H1 (cell line): ENCODE measurements at regions not wholly inside any gene's neighbourhood (a gene's known extent, or its start where the extent isn't known, plus 50 kb on each side); places are given as distances from the start of the nearest gene placed in this dataset.

Experiments used
- CTCF ChIA-PET: fragments of 300-600 bp; sonication (Branson Sonifier 250); formaldehyde crosslinking; loops from one replicate; lab custom pipeline; 2021; ENCODE audit not compliant: partially characterized antibody; lab: Charles Lee
- POLR2A ChIA-PET: fragments of 300-600 bp; sonication (Branson Sonifier 250); formaldehyde crosslinking; loops from one replicate; lab custom pipeline; 2021; ENCODE audit warnings: inconsistent platforms; ENCODE audit not compliant: partially characterized antibody; lab: Charles Lee
- DNase-seq, 2 experiments: peaks; one replicate each; pipeline versions ENCODE4 v3.0.0 to v3.0.0-alpha.2; 2010 to 2022; ENCODE audit warnings: low spot score in 2 of 2, low read depth in 1 of 2, mixed read lengths in 1 of 2
- FAIRE-seq: peaks from 2 replicates; lab custom pipeline; 2011; peaks lifted over from hg19 to GRCh38; lab: Jason Lieb, UNC
- H2AFZ ChIP-seq: 2 replicates; pipeline ENCODE4 v1.8.1; 2012; ENCODE audit warnings: low read length, inconsistent platforms
- H2AK5ac ChIP-seq: 2 replicates; pipeline ENCODE4 v1.6.1; 2013; ENCODE audit warnings: low read depth, low read length
- H2BK120ac ChIP-seq: replicated peaks from 2 replicates; pipeline ENCODE3; 2013; ENCODE audit warnings: low read depth, low read length, inconsistent platforms
- H2BK12ac ChIP-seq: 2 replicates; pipeline ENCODE4 v1.6.1; 2013; ENCODE audit warnings: low read depth, low read length
- H2BK15ac ChIP-seq: 2 replicates; pipeline ENCODE4 v1.6.1; 2013; ENCODE audit warnings: low read length
- H2BK20ac ChIP-seq: 2 replicates; pipeline ENCODE4 v1.6.1; 2013; ENCODE audit warnings: low read length
- H2BK5ac ChIP-seq: 2 replicates; pipeline ENCODE4 v1.6.1; 2013; ENCODE audit warnings: low read depth, low read length
- H3K14ac ChIP-seq: 2 replicates; pipeline ENCODE4 v1.6.1; 2013; ENCODE audit warnings: inconsistent platforms; ENCODE audit not compliant: insufficient read length
- H3K18ac ChIP-seq: 2 replicates; pipeline ENCODE4 v1.6.1; 2013; ENCODE audit warnings: low read length; ENCODE audit errors: extremely low read depth
- H3K23ac ChIP-seq: 2 replicates; pipeline ENCODE4 v1.6.1; 2013; ENCODE audit warnings: inconsistent platforms; ENCODE audit not compliant: insufficient read length
- H3K23me2 ChIP-seq: 2 replicates; pipeline ENCODE4 v1.6.1; 2013; ENCODE audit warnings: low read depth, low read length
- H3K27ac ChIP-seq: 2 replicates; pipeline ENCODE4 v1.6.1; 2011; ENCODE audit warnings: low read depth, low read length, inconsistent platforms
- H3K27me3 ChIP-seq, 4 experiments: replicated peaks in 1 of 4; 1 replicate in 1 of 4; 2 replicates in 3 of 4; pipeline versions ENCODE4 v1.6.1 to v1.8.1; 2011 to 2013; ENCODE audit warnings: low read length in 3 of 4, mild to moderate bottlenecking in 3 of 4, inconsistent platforms in 2 of 4, mixed read lengths in 2 of 4, moderate library complexity in 1 of 4; ENCODE audit not compliant: control insufficient read depth in 3 of 4, insufficient read depth in 3 of 4; ENCODE audit errors: extremely low read depth in 1 of 4
- H3K36me3 ChIP-seq, 4 experiments: 2 replicates each; pipeline versions ENCODE4 v1.6.1 to v1.8.1; 2011 to 2013; ENCODE audit warnings: mild to moderate bottlenecking in 4 of 4, low read length in 3 of 4, moderate library complexity in 2 of 4, control low read depth in 1 of 4, inconsistent platforms in 1 of 4; ENCODE audit not compliant: insufficient read depth in 4 of 4, control insufficient read depth in 2 of 4
- H3K4ac ChIP-seq: replicated peaks from 2 replicates; pipeline ENCODE3; 2013; ENCODE audit warnings: low read length, low read depth, mixed read lengths, inconsistent platforms; ENCODE audit not compliant: insufficient read length
- H3K4me1 ChIP-seq, 4 experiments: replicated peaks in 1 of 4; 1 replicate in 1 of 4; 2 replicates in 3 of 4; pipeline versions ENCODE4 v1.6.1 to v1.8.1; 2011 to 2013; ENCODE audit warnings: low read length in 3 of 4, inconsistent platforms in 2 of 4, mixed read lengths in 1 of 4; ENCODE audit not compliant: insufficient read depth in 4 of 4, control insufficient read depth in 3 of 4
- H3K4me2 ChIP-seq, 2 experiments: 2 replicates each; pipeline versions ENCODE4 v1.6.1 to v1.8.1; 2011 to 2013; ENCODE audit warnings: low read depth in 2 of 2, low read length in 2 of 2, control low read depth in 1 of 2, inconsistent platforms in 1 of 2, mild to moderate bottlenecking in 1 of 2; ENCODE audit not compliant: insufficient read depth in 1 of 2
- H3K4me3 ChIP-seq, 4 experiments: fragments of 200-600, 300-600 bp in 1 of 4; sonication (generic), shearing (Covaris generic), sonication (Bioruptor Twin) in 1 of 4; 2 replicates each; pipeline versions ENCODE4 v1.5.1 to v1.8.1; 2011 to 2016; ENCODE audit warnings: low read length in 4 of 4, low read depth in 3 of 4, control low read depth in 2 of 4, inconsistent platforms in 2 of 4, mild to moderate bottlenecking in 2 of 4, mixed read lengths in 1 of 4, moderate library complexity in 1 of 4; ENCODE audit not compliant: insufficient read depth in 2 of 4; ENCODE audit errors: extremely low read depth in 1 of 4
- H3K56ac ChIP-seq: replicated peaks from 2 replicates; pipeline ENCODE3; 2013; ENCODE audit warnings: low read depth, mild to moderate bottlenecking, mixed read lengths, low read length, inconsistent platforms; ENCODE audit not compliant: insufficient read length
- H3K79me1 ChIP-seq: 2 replicates; pipeline ENCODE4 v1.6.1; 2013; ENCODE audit warnings: low read depth, low read length, control low read depth
- H3K79me2 ChIP-seq, 2 experiments: 2 replicates each; pipeline versions ENCODE4 v1.6.1 to v1.8.1; 2012 to 2013; ENCODE audit warnings: low read length in 2 of 2, mild to moderate bottlenecking in 2 of 2, inconsistent platforms in 1 of 2; ENCODE audit not compliant: insufficient read depth in 2 of 2, control insufficient read depth in 1 of 2
- H3K9ac ChIP-seq, 4 experiments: replicated peaks in 1 of 4; 1 replicate in 1 of 4; 2 replicates in 3 of 4; pipeline versions ENCODE4 v1.6.1 to v1.8.1; 2011 to 2013; ENCODE audit warnings: low read depth in 3 of 4, low read length in 3 of 4, control low read depth in 2 of 4, mild to moderate bottlenecking in 2 of 4, moderate library complexity in 2 of 4, inconsistent platforms in 1 of 4; ENCODE audit errors: extremely low read depth in 1 of 4
- H3K9me3 ChIP-seq, 2 experiments: 2 replicates each; pipeline versions ENCODE4 v1.6.1 to v1.8.1; 2012 to 2013; ENCODE audit warnings: mild to moderate bottlenecking in 2 of 2, moderate library complexity in 2 of 2, control low read depth in 1 of 2, inconsistent platforms in 1 of 2, low read depth in 1 of 2, low read length in 1 of 2, mixed read lengths in 1 of 2; ENCODE audit not compliant: insufficient read depth in 2 of 2
- H4K20me1 ChIP-seq, 2 experiments: replicated peaks in 1 of 2; 2 replicates each; pipeline versions ENCODE3 to v1.8.1; 2011 to 2013; ENCODE audit warnings: inconsistent platforms in 2 of 2, low read length in 2 of 2, mild to moderate bottlenecking in 1 of 2; ENCODE audit not compliant: insufficient read depth in 2 of 2, control insufficient read depth in 1 of 2
- H4K5ac ChIP-seq: 2 replicates; pipeline ENCODE4 v1.6.1; 2013; ENCODE audit warnings: low read length, low read depth, mixed read lengths, inconsistent platforms; ENCODE audit not compliant: insufficient read length
- H4K8ac ChIP-seq: 2 replicates; pipeline ENCODE4 v1.8.0; 2013; ENCODE audit warnings: mild to moderate bottlenecking, moderate library complexity, low read length, inconsistent platforms; ENCODE audit not compliant: insufficient read depth; ENCODE audit errors: extremely low read depth
- H4K91ac ChIP-seq: replicated peaks from 2 replicates; pipeline ENCODE3; 2013; ENCODE audit warnings: low read length, mixed read lengths, inconsistent platforms; ENCODE audit not compliant: insufficient read length
- BACH1 ChIP-seq: IDR thresholded peaks from 2 replicates; pipeline ENCODE4 v1.6.1; 2012; ENCODE audit warnings: low read length, improper control_type of control experiment
- BCL11A ChIP-seq, 2 experiments: IDR thresholded peaks; one replicate each; pipeline ENCODE4 v1.6.1; 2011; ENCODE audit warnings: low read depth in 2 of 2, low read length in 2 of 2, mild to moderate bottlenecking in 2 of 2
- CREB1 ChIP-seq: IDR thresholded peaks from 2 replicates; pipeline ENCODE4 v1.6.1; 2012; ENCODE audit warnings: inconsistent platforms
- KDM5A ChIP-seq: fragments of 200-600 bp; IDR thresholded peaks from 2 replicates; pipeline ENCODE4 v1.7.1; 2012; ENCODE audit warnings: mild to moderate bottlenecking, low read length, inconsistent platforms, mixed read lengths
- MAFK ChIP-seq: IDR thresholded peaks from 2 replicates; pipeline ENCODE4 v1.6.1; 2012; ENCODE audit warnings: low read depth, mild to moderate bottlenecking, improper control_type of control experiment, low read length
- PHF8 ChIP-seq: fragments of 200-600 bp; sonication (generic); conservative IDR thresholded peaks from 2 replicates; pipeline ENCODE4 v1.7.1; 2012; ENCODE audit warnings: low read depth, mild to moderate bottlenecking, inconsistent platforms, low read length, moderate library complexity
- RNF2 ChIP-seq: fragments of 200-900, 300-1000 bp; sonication (generic); IDR thresholded peaks from 2 replicates; pipeline ENCODE4 v1.7.1; 2016; ENCODE audit warnings: borderline replicate concordance, low read depth, mild to moderate bottlenecking, antibody characterized with exemption, low read length; ENCODE audit not compliant: poor library complexity, severe bottlenecking; ENCODE audit errors: missing control alignments
- SP1 ChIP-seq: IDR thresholded peaks from 2 replicates; pipeline ENCODE4 v1.6.1; 2011; ENCODE audit warnings: low read depth, low read length
- SRF ChIP-seq: IDR thresholded peaks from 2 replicates; pipeline ENCODE4 v1.6.1; 2011; ENCODE audit warnings: mild to moderate bottlenecking, low read depth, low read length, moderate library complexity
- TAF1 ChIP-seq: IDR thresholded peaks from 2 replicates; pipeline ENCODE4 v1.6.1; 2011; ENCODE audit warnings: mild to moderate bottlenecking, low read depth, low read length
- TEAD4 ChIP-seq: IDR thresholded peaks from 2 replicates; pipeline ENCODE4 v1.6.1; 2012; ENCODE audit warnings: low read depth, low read length, inconsistent platforms, mixed read lengths
- YY1 ChIP-seq: IDR thresholded peaks from 2 replicates; pipeline ENCODE4 v1.6.1; 2011; ENCODE audit warnings: low read depth, mild to moderate bottlenecking, low read length
- WGBS, 2 experiments: shearing (Covaris generic) in 1 of 2; methylation state at CpG; one replicate each; pipeline versions ENCODE4 v1.1.6 to v1.1.7; 2013 to 2015; ENCODE audit warnings: low lambda C conversion rate in 2 of 2, mixed read lengths in 2 of 2, inconsistent platforms in 1 of 2, low coverage in 1 of 2, missing lambda C conversion rate in 1 of 2; ENCODE audit not compliant: insufficient replicate concordance in 2 of 2, insufficient coverage in 1 of 2, insufficient read length in 1 of 2; ENCODE audit errors: extremely low coverage in 1 of 2, missing lambda C conversion rate in 1 of 2; 5-methylcytosine and 5-hydroxymethylcytosine counted together
- TF ChIP-seq, protein P1 (sequence below): IDR thresholded peaks from 2 replicates; pipeline ENCODE4 v1.6.1; 2011; ENCODE audit warnings: low read length, improper control_type of control experiment
- TF ChIP-seq, protein P2 (sequence below): IDR thresholded peaks from 2 replicates; pipeline ENCODE4 v1.6.1; 2011; ENCODE audit warnings: low read depth, mild to moderate bottlenecking, low read length; ENCODE audit not compliant: insufficient read depth

DNA sequence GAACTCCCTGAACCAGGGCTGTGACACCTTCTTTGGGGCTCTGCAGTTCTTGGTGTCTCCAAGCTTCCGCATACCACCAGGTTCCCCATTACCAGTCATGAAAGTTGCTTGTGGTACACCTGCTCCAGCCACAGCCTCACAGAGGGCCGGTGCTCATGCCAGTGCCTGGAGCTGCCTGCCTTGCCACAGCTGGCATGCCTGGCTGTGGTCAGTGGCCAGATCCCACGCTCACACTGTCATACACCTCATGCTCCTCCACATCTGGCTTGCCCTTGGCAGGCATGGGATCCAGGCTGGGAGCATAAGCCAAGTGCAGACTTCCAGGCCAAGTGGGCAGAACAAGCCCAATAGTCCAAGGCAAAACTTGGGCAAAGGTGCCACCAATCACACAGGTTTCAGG lies 1054.9 kb downstream of the SLITRK5 start:
- no peak overlapping the region for H3K56ac ChIP-seq
- H4K5ac ChIP-seq: no peak overlapping the region
- no peak overlapping the region for H3K9ac ChIP-seq
- H2BK15ac ChIP-seq: no peak overlapping the region; the same call in 1 of the 2 replicates
- 0 out of 2 replicates have a peak overlapping the region, but pooled peaks have one; percentile 24 for H2AK5ac ChIP-seq
- H3K4ac ChIP-seq: no peak overlapping the region
- DNase-seq (no peak), FAIRE-seq (no peak)
- no peak overlapping the region for H2AFZ ChIP-seq
- H3K27ac ChIP-seq: no peak overlapping the region
- H3K79me2 ChIP-seq: no peaks in the 10 kb centered on the region
- H3K23me2 ChIP-seq: no peaks in the 10 kb centered on the region
- H2BK20ac ChIP-seq: no peak overlapping the region
- no peak overlapping the region for H3K18ac ChIP-seq
- H3K23ac ChIP-seq: no peak overlapping the region
- H4K8ac ChIP-seq: no peak overlapping the region
- H3K14ac ChIP-seq: no peak overlapping the region
- no peak overlapping the region for H2BK5ac ChIP-seq
- H3K4me1 ChIP-seq: no peaks in the 10 kb centered on the region
- no peaks in the 10 kb centered on the region for H3K36me3 ChIP-seq
- CTCF ChIA-PET: no interaction called here
- no peaks in the 10 kb centered on the region for H3K79me1 ChIP-seq
- WGBS, 2 experiments: 92% methylated on average over 3 of the region's 3 CpGs; no CpG with 5 or more reads in 1 of the 2 experiments
- no peak overlapping the region for H3K4me2 ChIP-seq
- H3K9me3 ChIP-seq: no peaks in the 10 kb centered on the region
- no peaks in the 10 kb centered on the region for H4K20me1 ChIP-seq
- H4K91ac ChIP-seq: no peak overlapping the region
- H2BK12ac ChIP-seq: 0 out of 2 replicates have a peak overlapping the region, but pooled peaks have one; percentile 27
- H3K27me3 ChIP-seq: no peaks in the 10 kb centered on the region
- POLR2A ChIA-PET: no interaction called here
- no peak overlapping the region for H2BK120ac ChIP-seq
- H3K4me3 ChIP-seq: no peak overlapping the region
- no peak for TF ChIP-seq KDM5A
- TF ChIP-seq YY1: no peak
- TF ChIP-seq SRF: no peak
- no peak for TF ChIP-seq TEAD4
- no peak for TF ChIP-seq RNF2
- TF ChIP-seq SP1: no peak
- TF ChIP-seq, protein P1, sequence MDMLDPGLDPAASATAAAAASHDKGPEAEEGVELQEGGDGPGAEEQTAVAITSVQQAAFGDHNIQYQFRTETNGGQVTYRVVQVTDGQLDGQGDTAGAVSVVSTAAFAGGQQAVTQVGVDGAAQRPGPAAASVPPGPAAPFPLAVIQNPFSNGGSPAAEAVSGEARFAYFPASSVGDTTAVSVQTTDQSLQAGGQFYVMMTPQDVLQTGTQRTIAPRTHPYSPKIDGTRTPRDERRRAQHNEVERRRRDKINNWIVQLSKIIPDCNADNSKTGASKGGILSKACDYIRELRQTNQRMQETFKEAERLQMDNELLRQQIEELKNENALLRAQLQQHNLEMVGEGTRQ: no peak
- TF ChIP-seq MAFK: no peak
- TF ChIP-seq BCL11A (IDR thresholded peaks at IDR 0.05; ENCODE audit: low read depth in 2 of 2, low read length in 2 of 2): no peak
- no peak for TF ChIP-seq PHF8
- TF ChIP-seq TAF1: no peak
- TF ChIP-seq, protein P2, sequence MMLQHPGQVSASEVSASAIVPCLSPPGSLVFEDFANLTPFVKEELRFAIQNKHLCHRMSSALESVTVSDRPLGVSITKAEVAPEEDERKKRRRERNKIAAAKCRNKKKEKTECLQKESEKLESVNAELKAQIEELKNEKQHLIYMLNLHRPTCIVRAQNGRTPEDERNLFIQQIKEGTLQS: no peak
- TF ChIP-seq CREB1: no peak
- no peak for TF ChIP-seq BACH1
